ENCODE measurements at regions not wholly inside any gene's neighbourhood (a gene's known extent, or its start where the extent isn't known, plus 50 kb on each side); places are given as distances from the start of the nearest gene placed in this dataset.

- intact Hi-C loops (cut with DNase I): no loop called here
- peak in 3 of 42 donors; percentile 10 to 26 (median 16) for DNase-seq
Measured at GRCh38 chr12:115504306-115505290, 772.9 kb downstream of the MED13L start.

- intact Hi-C loops (cut with DNase I): no loop called here
- no peak for DNase-seq
Measured at GRCh38 chr12:115500872-115501271, 776.6 kb downstream of the MED13L start.

DNA sequence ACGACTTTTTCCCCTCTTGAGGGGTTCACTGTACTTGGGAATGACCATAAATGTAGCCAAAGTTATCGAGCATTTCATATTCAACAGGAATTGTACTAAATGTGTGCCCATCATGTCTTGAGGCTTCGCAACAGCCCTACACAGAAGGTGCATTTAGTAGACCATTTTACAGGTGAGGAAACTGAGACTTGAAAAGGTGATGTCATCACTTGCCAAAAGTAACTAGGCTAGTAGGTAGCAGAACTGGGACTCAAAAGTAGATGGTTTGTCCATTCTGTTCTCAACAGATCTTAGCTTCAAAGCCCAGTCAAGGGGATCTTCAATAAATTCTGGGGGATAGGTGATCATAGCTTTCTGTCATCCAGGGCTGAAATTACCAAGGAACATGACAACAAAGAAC lies 782.2 kb downstream of the MED13L start:
- intact Hi-C loops (cut with DNase I): no loop called here
- DNase-seq: no peak

DNA sequence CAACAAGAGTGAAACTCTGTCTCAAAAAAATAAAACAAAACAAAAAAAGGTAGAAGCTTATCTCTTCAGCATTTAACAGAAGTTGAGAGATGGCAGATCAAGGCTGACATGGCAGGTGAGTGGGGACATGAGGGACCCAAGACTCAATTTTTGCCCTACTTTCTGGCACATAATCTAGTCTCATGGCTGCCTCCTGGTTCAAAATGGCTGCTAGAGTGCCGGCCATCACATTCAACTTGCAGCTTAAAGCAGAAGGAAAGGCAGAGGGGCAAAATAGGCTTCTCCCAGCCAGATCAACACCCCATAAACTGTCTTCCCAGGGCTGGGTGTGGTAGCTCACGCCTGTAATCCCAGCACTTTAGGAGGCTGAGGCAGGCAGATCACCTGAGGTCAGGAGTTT lies 784.9 kb downstream of the MED13L start:
- intact Hi-C loops (cut with DNase I): no loop called here
- DNase-seq: no peak

DNA sequence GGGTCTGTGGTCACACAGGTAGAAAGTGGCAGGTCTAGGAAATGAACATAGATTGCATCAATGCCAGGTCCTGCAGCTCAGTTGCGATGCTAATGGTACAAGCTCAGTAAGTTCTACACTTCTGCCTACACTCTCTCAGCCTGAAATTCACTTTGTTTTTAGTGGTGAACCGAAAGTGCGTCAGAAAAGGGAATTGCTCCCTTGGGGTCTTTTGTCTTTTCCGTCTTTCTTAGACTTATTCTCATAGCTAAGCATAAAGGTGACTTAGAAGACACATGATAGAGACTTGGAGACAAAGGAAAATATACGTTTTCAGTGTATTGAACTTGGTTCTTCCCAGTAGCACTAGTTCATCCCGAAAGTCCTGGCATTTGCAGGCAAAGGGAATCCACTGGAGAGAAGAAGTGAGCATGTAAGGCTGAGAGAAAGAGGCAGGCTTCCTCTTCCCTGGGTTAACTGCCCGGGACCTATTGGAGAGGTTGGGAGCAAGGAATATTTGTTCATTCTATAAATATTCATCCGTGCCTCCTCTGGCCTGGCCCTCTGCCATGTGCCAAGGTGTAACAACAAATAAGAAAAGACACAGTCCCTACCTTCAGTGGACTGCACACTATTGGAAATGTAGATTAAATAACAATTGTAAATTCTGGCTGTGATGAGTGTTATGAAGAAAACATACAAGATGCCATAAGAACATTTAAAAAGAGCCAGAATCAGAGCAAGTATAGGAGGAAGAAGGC lies 785.8 kb downstream of the MED13L start:
- no peak for DNase-seq
- intact Hi-C loops (cut with DNase I): no loop called here

- intact Hi-C loops (cut with DNase I): no loop called here
- no peak for DNase-seq
Measured at GRCh38 chr12:115489253-115489652, 788.2 kb downstream of the MED13L start.

DNA sequence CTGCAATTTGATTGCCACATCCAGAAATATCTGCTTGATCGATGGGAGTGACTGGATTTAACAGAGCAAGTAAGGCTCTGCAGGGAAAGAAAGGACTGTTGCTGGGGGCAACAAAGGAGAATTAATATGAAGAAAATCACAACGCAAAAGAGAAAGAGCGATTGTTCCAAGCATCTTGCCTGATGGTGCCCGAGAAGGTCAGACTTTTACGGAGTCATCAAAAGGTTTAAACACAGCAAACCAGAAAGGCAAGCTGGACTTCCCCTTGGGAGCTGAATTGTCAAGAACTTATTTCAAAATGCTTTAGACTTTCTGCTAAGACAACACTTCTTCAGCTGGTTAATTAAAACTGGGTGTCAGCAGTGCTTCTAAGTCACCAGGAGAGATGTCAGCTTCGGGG lies 791.5 kb downstream of the MED13L start:
- intact Hi-C loops (cut with DNase I): no loop called here
- no peak for DNase-seq

DNA sequence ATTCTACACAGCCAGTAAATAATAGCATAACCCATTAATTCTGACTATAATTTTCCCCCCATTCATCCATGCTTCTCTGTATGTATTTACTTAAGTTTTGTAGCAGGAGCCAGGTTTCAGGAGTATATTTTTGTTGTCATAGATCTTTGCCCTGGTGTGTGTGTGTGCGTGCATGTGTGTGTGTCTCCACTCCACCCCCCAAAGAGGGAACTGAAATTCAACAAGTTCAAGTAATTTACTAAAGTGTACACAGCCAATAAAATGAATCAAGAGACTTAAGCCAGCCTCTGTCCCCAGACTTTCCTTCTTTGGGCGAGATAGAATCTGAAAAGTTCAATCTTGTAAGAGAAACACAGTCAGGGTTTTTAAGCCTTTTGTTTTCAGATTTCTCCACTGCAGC lies 792.0 kb downstream of the MED13L start:
- no peak for DNase-seq
- intact Hi-C loops (cut with DNase I): no loop called here

GRCh38 chr12:115482943-115483342 lies 794.5 kb downstream of the MED13L start:
- intact Hi-C loops (cut with DNase I): no loop called here
- no peak for DNase-seq

GRCh38 chr12:115481141-115481540 lies 796.4 kb downstream of the MED13L start:
- intact Hi-C loops (cut with DNase I): no loop called here
- DNase-seq: no peak

- no peak for DNase-seq
- intact Hi-C loops (cut with DNase I): no loop called here
Measured at GRCh38 chr12:115478505-115478904, 794.5 kb upstream of the TBX3 start.

DNA sequence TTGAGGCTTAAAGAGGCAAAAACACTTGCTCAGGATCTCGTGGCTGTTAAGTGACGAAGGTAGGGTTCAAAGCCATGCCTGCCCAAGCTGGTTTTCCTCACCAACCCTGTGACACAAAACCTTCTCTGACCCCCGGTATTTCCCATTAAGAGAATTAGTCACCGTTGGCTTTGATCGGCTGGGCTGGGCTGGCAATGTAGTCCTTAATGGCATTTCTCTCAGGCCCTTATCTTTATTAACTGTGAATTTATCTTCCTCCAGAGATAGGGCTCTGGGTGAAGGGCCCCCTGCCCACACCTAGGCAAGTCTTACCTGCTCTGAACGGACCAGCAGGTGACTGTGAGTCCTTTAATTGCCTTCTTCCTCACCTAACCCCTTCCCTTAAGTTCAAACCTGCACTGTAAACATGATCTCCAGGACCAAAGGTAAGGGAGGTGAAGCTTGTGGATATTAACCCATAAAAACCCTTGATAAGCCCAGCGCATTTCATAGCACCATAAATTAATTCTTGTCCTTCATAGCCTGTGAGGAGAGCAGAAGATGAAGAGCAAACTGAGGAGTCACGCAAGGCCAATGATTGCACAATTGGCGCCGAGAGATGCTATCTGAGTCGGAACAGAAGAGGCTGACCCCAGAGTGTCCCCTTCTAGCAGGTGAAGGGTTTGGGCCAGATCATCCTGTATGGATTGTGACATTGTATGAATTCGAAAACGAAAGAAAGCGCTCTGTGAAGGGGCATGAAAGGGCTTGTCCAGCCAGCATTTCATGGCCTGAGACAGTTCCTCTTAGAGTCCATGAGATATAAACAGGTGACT lies 790.8 kb upstream of the TBX3 start:
- intact Hi-C loops (cut with DNase I): no loop called here
- DNase-seq: no peak

GRCh38 chr12:115473257-115473956 lies 789.4 kb upstream of the TBX3 start:
- DNase-seq: no peak
- intact Hi-C loops (cut with DNase I): no loop called here

GRCh38 chr12:115472852-115473251 lies 788.9 kb upstream of the TBX3 start:
- DNase-seq: no peak
- intact Hi-C loops (cut with DNase I): no loop called here

DNA sequence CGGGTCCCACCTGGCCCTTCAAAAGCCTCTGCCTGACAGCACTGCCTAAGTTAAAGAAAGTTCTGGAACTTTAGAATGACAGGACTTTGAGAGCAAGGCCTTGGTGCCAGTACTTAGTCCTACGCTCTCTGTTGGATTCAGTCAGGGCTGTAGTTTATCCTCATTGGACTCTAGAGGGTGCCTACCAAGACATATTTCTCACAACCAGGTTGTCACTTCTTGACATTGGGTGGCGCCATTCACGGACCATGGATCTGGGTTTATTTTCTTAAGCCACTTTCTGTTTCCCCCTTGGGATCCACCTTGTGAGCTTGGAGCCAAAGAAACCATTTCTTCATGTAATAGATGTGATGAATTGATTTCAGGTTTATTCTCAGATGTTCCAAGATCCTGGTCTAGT lies 787.0 kb upstream of the TBX3 start:
- no peak for DNase-seq
- intact Hi-C loops (cut with DNase I): no loop called here

GRCh38 chr12:115470526-115470925 lies 786.6 kb upstream of the TBX3 start:
- intact Hi-C loops (cut with DNase I): no loop called here
- DNase-seq: no peak

DNA sequence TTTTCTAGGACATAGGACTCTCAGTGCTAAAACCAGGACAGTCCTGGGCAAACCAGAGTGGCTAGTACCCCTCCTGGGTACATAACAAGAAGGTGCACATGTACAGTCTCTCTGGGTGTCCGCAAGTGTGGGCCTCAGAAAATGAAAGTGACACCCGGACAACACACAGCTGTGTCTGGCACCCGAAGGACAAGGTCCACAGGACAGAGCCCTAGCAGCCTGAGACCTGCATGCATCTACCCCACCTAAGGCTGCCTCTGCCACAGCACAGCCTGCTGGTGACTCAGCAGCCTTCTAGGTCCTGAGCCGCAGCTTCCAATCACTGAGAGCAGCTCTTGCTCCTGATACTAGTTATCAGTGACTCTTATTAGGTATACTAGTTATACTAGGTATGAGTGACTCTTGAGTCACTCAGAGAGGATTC lies 784.1 kb upstream of the TBX3 start:
- intact Hi-C loops (cut with DNase I): no loop called here
- DNase-seq: no peak

GRCh38 chr12:115467531-115467930 lies 783.6 kb upstream of the TBX3 start:
- DNase-seq: no peak
- intact Hi-C loops (cut with DNase I): no loop called here

DNA sequence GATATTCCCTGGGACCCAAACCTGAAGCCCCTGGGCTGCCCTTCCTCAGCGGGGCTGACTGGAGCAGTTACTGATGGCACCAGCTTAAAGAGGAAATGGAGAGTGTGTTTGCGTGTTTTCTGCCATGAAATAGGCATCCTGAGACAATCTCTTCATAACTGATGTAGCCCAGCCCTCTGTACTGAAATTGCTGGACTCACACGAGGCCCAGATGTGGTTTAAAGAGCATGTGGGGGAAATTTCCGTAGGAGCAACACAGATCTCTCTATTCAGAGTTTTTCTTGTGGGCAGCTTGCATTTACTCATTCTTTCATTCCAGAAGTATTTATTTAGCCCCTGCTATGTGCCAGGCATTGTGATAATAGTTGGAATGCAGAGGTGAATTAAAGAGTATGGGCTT lies 782.1 kb upstream of the TBX3 start:
- intact Hi-C loops (cut with DNase I): no loop called here
- no peak for DNase-seq
